CD4-positive, alpha-beta T cell treated with Interleukin-2 at 100 ng/mL for 4 hours (primary cell): ENCODE measurements at regions not wholly inside any gene's neighbourhood (a gene's known extent, or its start where the extent isn't known, plus 50 kb on each side); places are given as distances from the start of the nearest gene placed in this dataset.

Source experiments
- DNase-seq: peaks from one replicate; pipeline ENCODE4 v3.0.0-alpha.2; 2020; ENCODE audit warnings: low spot score

DNA sequence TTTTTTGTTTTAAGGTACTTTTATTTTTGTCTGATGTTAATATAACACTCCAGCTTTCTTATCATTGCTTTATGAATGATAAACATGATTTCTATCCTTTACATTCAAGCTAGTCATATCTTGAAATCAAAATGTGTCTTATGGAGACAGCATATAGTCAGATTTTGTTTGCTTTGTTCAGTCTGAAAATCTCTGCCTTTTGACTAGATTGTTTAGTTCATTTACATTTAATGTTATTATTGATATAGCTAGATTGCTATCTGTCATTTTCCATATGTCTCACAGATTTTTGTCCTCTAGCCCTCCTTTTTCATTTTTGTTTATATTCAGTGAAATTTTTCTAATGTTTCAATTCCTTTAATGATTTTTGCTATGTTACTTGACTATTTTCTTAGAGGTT is 332.8 kb downstream of the SMOC2 start:
- DNase-seq, result no peak

GRCh38 chr6:168765752-168766151 is 324.8 kb downstream of the SMOC2 start:
- DNase-seq, result no peak

GRCh38 chr6:168756009-168756634 is 315.1 kb downstream of the SMOC2 start:
- no peak for DNase-seq

DNA sequence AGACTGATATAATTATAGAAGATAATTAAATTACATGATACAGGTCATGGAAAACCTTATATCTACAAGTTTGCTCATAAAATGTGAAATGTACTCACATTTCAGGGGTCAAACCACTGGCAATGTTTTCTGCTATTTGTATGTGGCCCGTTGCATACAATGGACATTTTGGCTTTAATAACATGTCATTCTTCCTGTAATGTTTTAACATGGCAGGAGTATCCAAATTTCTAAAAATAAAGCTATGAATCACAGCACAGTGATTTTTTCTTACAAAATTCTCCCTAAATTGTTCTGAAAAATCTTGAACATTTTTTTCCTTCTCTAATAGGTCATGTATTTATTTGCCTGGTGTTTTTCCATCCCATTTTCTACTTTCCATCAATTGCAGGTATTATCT is 305.7 kb downstream of the SMOC2 start:
- no peak for DNase-seq

DNA sequence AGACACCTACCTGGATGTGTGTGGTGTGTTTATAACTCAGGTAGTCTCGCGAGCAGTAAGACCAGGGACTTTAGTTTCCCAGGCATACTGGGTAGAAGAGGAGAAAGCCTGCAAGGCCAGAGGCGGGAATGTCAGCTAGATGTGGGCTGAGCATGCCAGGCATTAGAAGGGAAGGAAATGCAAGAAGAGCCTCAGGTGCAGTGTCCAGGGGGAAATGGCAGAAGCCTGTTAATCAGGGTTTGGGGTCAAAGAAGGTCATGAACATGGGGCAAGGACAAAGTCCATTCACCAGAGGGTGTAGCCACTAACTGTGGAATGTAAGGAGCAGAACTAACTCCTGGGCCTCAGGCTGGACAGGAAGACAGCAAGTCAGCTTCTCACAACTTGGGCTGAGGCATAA is 305.0 kb downstream of the SMOC2 start:
- DNase-seq, result no peak

DNA sequence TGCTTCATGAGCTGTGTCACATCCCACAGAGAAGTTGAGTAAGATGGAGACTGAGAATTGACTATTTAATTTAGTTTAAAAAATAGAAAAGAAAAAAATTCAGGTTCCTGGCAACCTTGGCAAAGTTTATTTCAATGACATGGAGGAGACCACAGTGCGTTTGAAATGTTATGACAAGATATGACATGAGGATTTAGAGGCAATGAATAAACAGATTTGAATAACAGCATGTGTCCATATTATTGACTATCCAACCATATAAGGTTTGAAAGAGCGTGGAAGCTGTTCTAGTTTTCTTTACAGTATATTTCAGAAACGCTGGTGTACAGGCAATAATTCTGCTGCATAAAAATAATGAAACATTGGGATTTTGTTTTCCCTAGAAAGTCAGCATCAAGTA is 303.9 kb downstream of the SMOC2 start:
- no peak for DNase-seq

- no peak for DNase-seq
Measured at GRCh38 chr6:168741942-168742782, 301.2 kb downstream of the SMOC2 start.

DNA sequence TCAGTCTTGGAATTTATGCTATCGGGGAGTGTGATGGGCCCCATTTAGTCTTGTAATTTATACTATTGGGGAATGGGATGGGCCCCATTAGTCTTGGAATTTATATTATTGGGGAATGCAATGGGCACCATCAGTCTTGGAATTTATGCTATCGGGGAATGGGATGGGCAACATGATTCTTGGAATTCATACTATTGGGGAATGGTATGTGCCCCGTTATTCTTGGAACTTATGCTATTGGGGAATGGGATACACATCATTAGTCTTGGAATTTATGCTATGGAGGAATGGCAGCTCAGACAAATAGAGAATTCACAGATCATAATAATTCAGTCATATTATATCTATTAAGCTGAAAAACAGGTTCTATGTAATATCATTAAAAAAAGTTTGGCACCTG is 300.3 kb downstream of the SMOC2 start:
- no peak for DNase-seq

GRCh38 chr6:168739381-168739780 is 298.4 kb downstream of the SMOC2 start:
- DNase-seq, result no peak

- no peak for DNase-seq
Measured at GRCh38 chr6:168737481-168737880, 296.5 kb downstream of the SMOC2 start.

DNA sequence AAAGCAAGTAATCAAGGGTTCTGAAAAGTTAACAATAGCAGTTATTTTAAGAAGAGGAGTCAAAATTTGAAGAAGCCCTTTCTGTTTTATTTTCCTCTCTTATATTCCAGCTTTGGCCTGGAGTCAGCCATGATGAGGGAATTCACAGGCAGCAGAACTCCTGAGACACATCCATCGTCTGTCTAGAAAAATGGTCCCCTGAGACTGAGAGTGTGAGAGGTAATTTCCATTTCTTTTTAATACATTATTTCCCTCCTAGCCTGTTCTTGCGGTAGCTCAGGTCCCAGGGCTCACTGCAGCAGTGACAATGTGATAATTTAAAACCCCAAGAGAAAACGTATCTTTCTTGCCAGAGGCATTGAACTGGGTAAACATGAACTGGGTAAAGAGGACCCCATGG is 296.0 kb downstream of the SMOC2 start:
- no peak for DNase-seq

DNA sequence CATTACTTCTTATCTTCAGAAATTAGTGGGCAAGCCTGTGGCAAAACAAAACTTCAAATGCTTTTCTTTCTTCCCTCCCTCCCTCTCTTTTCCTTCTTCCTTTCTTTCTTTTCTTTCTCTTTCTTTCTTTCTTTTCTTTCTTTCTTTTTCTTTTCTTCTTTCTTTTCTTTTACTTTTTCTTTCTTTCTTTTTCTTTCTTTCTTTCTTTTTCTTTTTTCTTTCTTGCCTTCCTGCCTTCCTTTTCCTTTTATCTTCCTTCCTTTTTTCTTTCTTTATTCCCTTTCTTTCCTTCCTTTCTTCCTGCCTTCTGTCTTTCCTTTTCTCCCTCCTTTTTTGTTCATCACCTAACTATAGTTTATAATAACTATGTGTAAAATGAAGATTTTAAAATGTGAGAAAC is 295.1 kb downstream of the SMOC2 start:
- DNase-seq, result no peak

DNA sequence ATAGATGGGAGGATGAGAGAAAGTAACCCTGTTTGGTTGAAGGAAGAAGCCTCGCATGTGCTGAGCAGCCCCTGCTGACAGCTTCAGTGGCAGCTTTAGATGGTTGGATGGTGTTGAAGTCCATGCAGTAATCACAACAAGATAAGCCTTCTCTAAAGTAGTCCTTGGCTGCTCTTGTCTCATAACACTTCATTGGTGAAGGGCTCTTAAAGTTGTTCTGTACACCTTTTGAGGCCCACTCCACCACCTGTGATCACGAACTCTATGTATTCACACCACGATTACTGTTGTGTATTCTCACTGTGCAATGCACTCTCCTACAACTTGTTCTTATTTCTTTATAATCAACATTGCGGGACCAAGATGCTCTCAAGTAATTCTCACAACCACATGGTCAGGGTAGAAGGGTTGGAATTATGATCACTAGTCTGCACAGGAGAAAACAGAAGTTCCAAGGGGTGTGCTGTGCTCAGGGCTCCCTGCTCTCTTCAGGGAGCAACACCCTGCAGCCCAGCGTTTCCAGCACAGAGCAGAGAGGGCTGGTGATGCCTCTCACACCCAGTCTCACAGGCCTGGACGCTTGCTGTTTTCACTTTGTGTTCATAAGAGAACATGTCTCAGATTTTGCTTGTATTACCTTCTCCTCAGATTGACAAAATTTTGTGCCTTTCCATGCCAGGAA is 294.4 kb downstream of the SMOC2 start:
- DNase-seq, result no peak

DNA sequence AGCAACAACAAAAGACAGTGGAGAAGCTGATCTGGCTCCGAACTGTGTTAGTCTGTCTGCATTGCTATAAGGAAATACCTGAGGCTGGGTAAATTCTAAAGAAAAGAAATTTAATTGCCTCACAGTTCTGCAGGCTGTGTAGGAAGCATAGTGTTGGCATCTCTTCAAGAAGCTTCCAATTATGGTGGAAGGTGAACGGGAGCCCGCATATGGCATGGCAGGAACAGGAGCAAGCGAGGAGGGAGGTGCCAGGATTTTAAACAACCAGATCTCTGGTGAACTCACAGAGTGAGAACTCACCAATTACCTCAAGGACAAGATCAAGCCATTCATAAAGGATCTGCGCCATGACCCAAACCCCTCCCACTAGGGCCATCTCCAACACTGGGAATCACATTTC is 293.5 kb downstream of the SMOC2 start:
- DNase-seq, result no peak

DNA sequence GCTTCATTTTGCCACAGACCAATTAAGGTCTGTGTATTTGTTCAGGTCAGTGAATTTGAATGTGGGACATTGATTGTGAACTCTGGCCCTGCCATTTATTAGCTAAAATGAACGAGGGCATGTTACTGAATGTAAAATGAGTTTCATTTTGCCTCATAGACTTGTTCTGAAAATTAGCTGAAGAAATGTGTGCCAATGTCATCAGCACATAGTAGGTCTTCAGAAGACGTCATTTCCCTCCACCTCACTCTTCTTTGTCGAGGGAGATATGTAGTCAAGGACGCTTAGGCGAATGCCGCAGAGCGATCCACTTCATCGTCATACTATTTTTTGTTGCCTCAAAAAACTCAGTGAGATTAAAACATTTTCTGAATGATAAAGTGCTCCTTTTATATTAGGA is 291.7 kb downstream of the SMOC2 start:
- no peak for DNase-seq

- no peak for DNase-seq
Measured at GRCh38 chr6:168730931-168731716, 290.1 kb downstream of the SMOC2 start.

GRCh38 chr6:168728056-168728455 is 287.1 kb downstream of the SMOC2 start:
- DNase-seq, result no peak

DNA sequence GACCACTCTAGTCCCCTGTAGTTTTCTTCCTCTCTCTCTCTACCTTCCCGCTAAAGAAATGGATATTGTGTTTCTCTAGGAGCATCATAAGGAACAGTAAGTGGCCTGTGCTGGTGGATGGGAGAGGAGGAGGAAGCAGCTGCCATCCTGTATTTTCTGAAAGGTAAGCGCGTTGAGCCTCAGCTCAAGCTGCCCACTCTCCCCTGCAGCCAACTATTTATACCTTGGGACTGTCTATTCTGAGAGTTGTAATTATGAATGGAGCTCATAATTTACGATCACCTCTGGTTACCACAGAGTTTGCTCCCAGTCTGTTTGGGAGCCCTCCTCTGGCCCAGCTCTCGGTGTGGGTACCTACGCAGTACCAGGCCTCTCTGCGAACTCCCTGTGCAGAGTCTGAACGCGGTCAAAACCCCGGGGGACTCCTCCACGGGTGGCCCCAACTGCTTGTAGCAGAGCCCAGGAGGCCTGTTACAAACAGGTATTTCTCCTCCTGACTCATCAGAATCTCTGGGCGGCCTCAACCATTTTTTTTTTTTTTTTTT is 285.4 kb downstream of the SMOC2 start:
- DNase-seq, result no peak

DNA sequence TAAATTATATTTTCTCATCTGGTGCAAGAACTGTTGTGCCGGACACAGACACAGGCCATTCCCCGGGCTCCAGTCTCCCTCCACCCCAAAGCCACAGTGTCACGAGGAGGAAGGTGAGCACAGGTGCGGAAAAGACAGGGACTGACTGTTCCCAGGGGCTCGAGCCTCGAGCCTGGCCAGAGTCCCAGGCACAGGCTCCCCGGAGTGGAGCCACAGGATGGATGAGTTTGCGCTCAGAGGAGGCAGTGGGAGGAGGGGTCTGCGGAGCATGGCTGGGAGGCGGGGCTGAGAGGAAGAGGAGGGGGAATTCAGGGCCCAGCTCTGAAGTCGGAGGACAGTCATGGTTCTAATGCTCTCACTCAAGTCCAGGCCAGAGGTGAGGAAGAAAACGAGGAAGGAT is 284.8 kb downstream of the SMOC2 start:
- DNase-seq, result no peak

- no peak for DNase-seq
Measured at GRCh38 chr6:168724669-168725570, 283.9 kb downstream of the SMOC2 start.

DNA sequence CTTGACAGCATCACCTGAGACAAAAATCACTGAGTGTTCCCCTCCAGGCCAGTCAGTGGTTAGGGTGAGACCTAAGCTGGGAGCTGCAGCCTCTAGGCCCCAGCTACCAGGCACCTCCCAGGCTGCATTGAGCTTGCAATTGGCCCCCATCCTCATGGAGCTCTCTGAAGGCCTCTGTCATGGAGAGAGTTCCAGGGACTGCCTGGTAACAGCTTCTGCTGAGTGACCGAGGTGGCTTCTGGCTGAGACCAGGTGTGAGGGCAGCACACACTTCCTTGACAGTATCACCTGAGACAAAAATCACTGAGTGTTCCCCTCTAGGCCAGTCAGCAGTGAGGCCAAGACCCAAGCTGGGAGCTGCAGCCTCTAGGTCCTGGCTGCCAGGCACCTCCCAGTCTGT is 283.0 kb downstream of the SMOC2 start:
- no peak for DNase-seq
